H1 (cell line): ENCODE measurements at regions not wholly inside any gene's neighbourhood (a gene's known extent, or its start where the extent isn't known, plus 50 kb on each side); places are given as distances from the start of the nearest gene placed in this dataset.

Source experiments
- CTCF ChIA-PET: fragments of 300-600 bp; sonication (Branson Sonifier 250); formaldehyde crosslinking; loops from one replicate; lab custom pipeline; 2021; ENCODE audit not compliant: partially characterized antibody; lab: Charles Lee
- POLR2A ChIA-PET: fragments of 300-600 bp; sonication (Branson Sonifier 250); formaldehyde crosslinking; loops from one replicate; lab custom pipeline; 2021; ENCODE audit warnings: inconsistent platforms; ENCODE audit not compliant: partially characterized antibody; lab: Charles Lee
- DNase-seq, 2 experiments: peaks; one replicate each; pipeline versions ENCODE4 v3.0.0 to v3.0.0-alpha.2; 2010 to 2022; ENCODE audit warnings: low spot score in 2 of 2, low read depth in 1 of 2, mixed read lengths in 1 of 2
- FAIRE-seq: peaks from 2 replicates; lab custom pipeline; 2011; peaks lifted over from hg19 to GRCh38; lab: Jason Lieb, UNC
- H2AFZ ChIP-seq: 2 replicates; pipeline ENCODE4 v1.8.1; 2012; ENCODE audit warnings: low read length, inconsistent platforms
- H2AK5ac ChIP-seq: 2 replicates; pipeline ENCODE4 v1.6.1; 2013; ENCODE audit warnings: low read depth, low read length
- H2BK120ac ChIP-seq: replicated peaks from 2 replicates; pipeline ENCODE3; 2013; ENCODE audit warnings: low read depth, low read length, inconsistent platforms
- H2BK12ac ChIP-seq: 2 replicates; pipeline ENCODE4 v1.6.1; 2013; ENCODE audit warnings: low read depth, low read length
- H2BK15ac ChIP-seq: 2 replicates; pipeline ENCODE4 v1.6.1; 2013; ENCODE audit warnings: low read length
- H2BK20ac ChIP-seq: 2 replicates; pipeline ENCODE4 v1.6.1; 2013; ENCODE audit warnings: low read length
- H2BK5ac ChIP-seq: 2 replicates; pipeline ENCODE4 v1.6.1; 2013; ENCODE audit warnings: low read depth, low read length
- H3K14ac ChIP-seq: 2 replicates; pipeline ENCODE4 v1.6.1; 2013; ENCODE audit warnings: inconsistent platforms; ENCODE audit not compliant: insufficient read length
- H3K18ac ChIP-seq: 2 replicates; pipeline ENCODE4 v1.6.1; 2013; ENCODE audit warnings: low read length; ENCODE audit errors: extremely low read depth
- H3K23ac ChIP-seq: 2 replicates; pipeline ENCODE4 v1.6.1; 2013; ENCODE audit warnings: inconsistent platforms; ENCODE audit not compliant: insufficient read length
- H3K23me2 ChIP-seq: 2 replicates; pipeline ENCODE4 v1.6.1; 2013; ENCODE audit warnings: low read depth, low read length
- H3K27ac ChIP-seq: 2 replicates; pipeline ENCODE4 v1.6.1; 2011; ENCODE audit warnings: low read depth, low read length, inconsistent platforms
- H3K27me3 ChIP-seq, 4 experiments: replicated peaks in 1 of 4; 1 replicate in 1 of 4; 2 replicates in 3 of 4; pipeline versions ENCODE4 v1.6.1 to v1.8.1; 2011 to 2013; ENCODE audit warnings: low read length in 3 of 4, mild to moderate bottlenecking in 3 of 4, inconsistent platforms in 2 of 4, mixed read lengths in 2 of 4, moderate library complexity in 1 of 4; ENCODE audit not compliant: control insufficient read depth in 3 of 4, insufficient read depth in 3 of 4; ENCODE audit errors: extremely low read depth in 1 of 4
- H3K36me3 ChIP-seq, 4 experiments: 2 replicates each; pipeline versions ENCODE4 v1.6.1 to v1.8.1; 2011 to 2013; ENCODE audit warnings: mild to moderate bottlenecking in 4 of 4, low read length in 3 of 4, moderate library complexity in 2 of 4, control low read depth in 1 of 4, inconsistent platforms in 1 of 4; ENCODE audit not compliant: insufficient read depth in 4 of 4, control insufficient read depth in 2 of 4
- H3K4ac ChIP-seq: replicated peaks from 2 replicates; pipeline ENCODE3; 2013; ENCODE audit warnings: low read length, low read depth, mixed read lengths, inconsistent platforms; ENCODE audit not compliant: insufficient read length
- H3K4me1 ChIP-seq, 4 experiments: replicated peaks in 1 of 4; 1 replicate in 1 of 4; 2 replicates in 3 of 4; pipeline versions ENCODE4 v1.6.1 to v1.8.1; 2011 to 2013; ENCODE audit warnings: low read length in 3 of 4, inconsistent platforms in 2 of 4, mixed read lengths in 1 of 4; ENCODE audit not compliant: insufficient read depth in 4 of 4, control insufficient read depth in 3 of 4
- H3K4me2 ChIP-seq, 2 experiments: 2 replicates each; pipeline versions ENCODE4 v1.6.1 to v1.8.1; 2011 to 2013; ENCODE audit warnings: low read depth in 2 of 2, low read length in 2 of 2, control low read depth in 1 of 2, inconsistent platforms in 1 of 2, mild to moderate bottlenecking in 1 of 2; ENCODE audit not compliant: insufficient read depth in 1 of 2
- H3K4me3 ChIP-seq, 4 experiments: fragments of 200-600, 300-600 bp in 1 of 4; sonication (generic), shearing (Covaris generic), sonication (Bioruptor Twin) in 1 of 4; 2 replicates each; pipeline versions ENCODE4 v1.5.1 to v1.8.1; 2011 to 2016; ENCODE audit warnings: low read length in 4 of 4, low read depth in 3 of 4, control low read depth in 2 of 4, inconsistent platforms in 2 of 4, mild to moderate bottlenecking in 2 of 4, mixed read lengths in 1 of 4, moderate library complexity in 1 of 4; ENCODE audit not compliant: insufficient read depth in 2 of 4; ENCODE audit errors: extremely low read depth in 1 of 4
- H3K56ac ChIP-seq: replicated peaks from 2 replicates; pipeline ENCODE3; 2013; ENCODE audit warnings: low read depth, mild to moderate bottlenecking, mixed read lengths, low read length, inconsistent platforms; ENCODE audit not compliant: insufficient read length
- H3K79me1 ChIP-seq: 2 replicates; pipeline ENCODE4 v1.6.1; 2013; ENCODE audit warnings: low read depth, low read length, control low read depth
- H3K79me2 ChIP-seq, 2 experiments: 2 replicates each; pipeline versions ENCODE4 v1.6.1 to v1.8.1; 2012 to 2013; ENCODE audit warnings: low read length in 2 of 2, mild to moderate bottlenecking in 2 of 2, inconsistent platforms in 1 of 2; ENCODE audit not compliant: insufficient read depth in 2 of 2, control insufficient read depth in 1 of 2
- H3K9ac ChIP-seq, 4 experiments: replicated peaks in 1 of 4; 1 replicate in 1 of 4; 2 replicates in 3 of 4; pipeline versions ENCODE4 v1.6.1 to v1.8.1; 2011 to 2013; ENCODE audit warnings: low read depth in 3 of 4, low read length in 3 of 4, control low read depth in 2 of 4, mild to moderate bottlenecking in 2 of 4, moderate library complexity in 2 of 4, inconsistent platforms in 1 of 4; ENCODE audit errors: extremely low read depth in 1 of 4
- H3K9me3 ChIP-seq, 2 experiments: 2 replicates each; pipeline versions ENCODE4 v1.6.1 to v1.8.1; 2012 to 2013; ENCODE audit warnings: mild to moderate bottlenecking in 2 of 2, moderate library complexity in 2 of 2, control low read depth in 1 of 2, inconsistent platforms in 1 of 2, low read depth in 1 of 2, low read length in 1 of 2, mixed read lengths in 1 of 2; ENCODE audit not compliant: insufficient read depth in 2 of 2
- H4K20me1 ChIP-seq, 2 experiments: replicated peaks in 1 of 2; 2 replicates each; pipeline versions ENCODE3 to v1.8.1; 2011 to 2013; ENCODE audit warnings: inconsistent platforms in 2 of 2, low read length in 2 of 2, mild to moderate bottlenecking in 1 of 2; ENCODE audit not compliant: insufficient read depth in 2 of 2, control insufficient read depth in 1 of 2
- H4K5ac ChIP-seq: 2 replicates; pipeline ENCODE4 v1.6.1; 2013; ENCODE audit warnings: low read length, low read depth, mixed read lengths, inconsistent platforms; ENCODE audit not compliant: insufficient read length
- H4K8ac ChIP-seq: 2 replicates; pipeline ENCODE4 v1.8.0; 2013; ENCODE audit warnings: mild to moderate bottlenecking, moderate library complexity, low read length, inconsistent platforms; ENCODE audit not compliant: insufficient read depth; ENCODE audit errors: extremely low read depth
- H4K91ac ChIP-seq: replicated peaks from 2 replicates; pipeline ENCODE3; 2013; ENCODE audit warnings: low read length, mixed read lengths, inconsistent platforms; ENCODE audit not compliant: insufficient read length
- KDM5A ChIP-seq: fragments of 200-600 bp; IDR thresholded peaks from 2 replicates; pipeline ENCODE4 v1.7.1; 2012; ENCODE audit warnings: mild to moderate bottlenecking, low read length, inconsistent platforms, mixed read lengths
- WGBS, 2 experiments: shearing (Covaris generic) in 1 of 2; methylation state at CpG; one replicate each; pipeline versions ENCODE4 v1.1.6 to v1.1.7; 2013 to 2015; ENCODE audit warnings: low lambda C conversion rate in 2 of 2, mixed read lengths in 2 of 2, inconsistent platforms in 1 of 2, low coverage in 1 of 2, missing lambda C conversion rate in 1 of 2; ENCODE audit not compliant: insufficient replicate concordance in 2 of 2, insufficient coverage in 1 of 2, insufficient read length in 1 of 2; ENCODE audit errors: extremely low coverage in 1 of 2, missing lambda C conversion rate in 1 of 2; 5-methylcytosine and 5-hydroxymethylcytosine counted together

- Histone ChIP-seq H2AFZ (no peak overlapping the region), H3K18ac (no peak overlapping the region), H4K20me1 (no peaks in the 10 kb centered on the region), H3K14ac (no peak overlapping the region), H2BK20ac (no peak overlapping the region), H4K91ac (no peak overlapping the region), H3K36me3 (no peaks in the 10 kb centered on the region), H3K9ac (no peak overlapping the region), H3K4me3 (no peak overlapping the region), H2BK5ac (no peak overlapping the region), H2BK120ac (no peak overlapping the region), H3K4me1 (no peaks in the 10 kb centered on the region; a peak in 1 of 7 replicates), H3K79me1 (no peaks in the 10 kb centered on the region), H4K5ac (no peak overlapping the region), H3K79me2 (no peaks in the 10 kb centered on the region), H3K23ac (no peak overlapping the region), H2BK15ac (no peak overlapping the region), H3K27ac (no peak overlapping the region), H2AK5ac (no peak overlapping the region), H4K8ac (no peak overlapping the region; the same call in 1 of the 2 replicates), H3K27me3 (0 out of 7 replicates have a peak, but pooled peaks cover 0 to 5% (median 0%) of the 10 kb centered on the region in 4 experiments), H3K9me3 (peaks cover 9 to 11% of the 10 kb centered on the region in 2 experiments; a peak in 2 of 4 replicates), H3K23me2 (no peaks in the 10 kb centered on the region; the same call in 1 of the 2 replicates), H3K4ac (no peak overlapping the region), H3K4me2 (no peak overlapping the region), H2BK12ac (0 out of 2 replicates have a peak overlapping the region, but pooled peaks have one; percentile 50), H3K56ac (no peak overlapping the region)
- 92% methylated on average over 12 of the region's 13 CpGs; no CpG with 5 or more reads in 1 of the 2 experiments for WGBS, 2 experiments
- FAIRE-seq (no peak), DNase-seq (peak in 1 of 2 experiments; percentile 37)
- CTCF ChIA-PET = no interaction called here
- TF ChIP-seq KDM5A = no peak
- POLR2A ChIA-PET = no interaction called here
Measured at GRCh38 chr22:48920776-48921241, 906.9 kb downstream of the BRD1 start.
